ENCODE measurements at regions not wholly inside any gene's neighbourhood (a gene's known extent, or its start where the extent isn't known, plus 50 kb on each side); places are given as distances from the start of the nearest gene placed in this dataset.

- Mint-ChIP-seq H3K9me3 (no peaks in the 10 kb centered on the region), H3K27ac (no peak overlapping the region), H3K4me1 (ENCODE audit: low read depth) (no peaks in the 10 kb centered on the region), H3K27me3 (ENCODE audit: low read depth) (no peaks in the 10 kb centered on the region), H3K36me3 (ENCODE audit: low read depth) (no peaks in the 10 kb centered on the region), H3K4me3 (no peak overlapping the region)
These were observed 234.0 kb downstream of the EPHA4 start for GRCh38 chr2:221337957-221338685.

- Mint-ChIP-seq H3K4me1 (ENCODE audit: low read depth) (no peaks in the 10 kb centered on the region), H3K27ac (no peak overlapping the region), H3K27me3 (ENCODE audit: low read depth) (peaks cover 3% of the 10 kb centered on the region), H3K4me3 (no peak overlapping the region), H3K36me3 (ENCODE audit: low read depth) (no peaks in the 10 kb centered on the region), H3K9me3 (no peaks in the 10 kb centered on the region)
These were observed 229.7 kb downstream of the EPHA4 start for GRCh38 chr2:221342388-221342787.

- peaks cover 3% of the 10 kb centered on the region for H3K27me3 Mint-ChIP-seq (ENCODE audit: low read depth)
- no peak overlapping the region for H3K4me3 Mint-ChIP-seq
- no peaks in the 10 kb centered on the region for H3K4me1 Mint-ChIP-seq (ENCODE audit: low read depth)
- H3K27ac Mint-ChIP-seq = no peak overlapping the region
- H3K36me3 Mint-ChIP-seq (ENCODE audit: low read depth) = no peaks in the 10 kb centered on the region
- H3K9me3 Mint-ChIP-seq = no peaks in the 10 kb centered on the region
These were observed 228.6 kb downstream of the EPHA4 start for GRCh38 chr2:221343524-221343923.

DNA sequence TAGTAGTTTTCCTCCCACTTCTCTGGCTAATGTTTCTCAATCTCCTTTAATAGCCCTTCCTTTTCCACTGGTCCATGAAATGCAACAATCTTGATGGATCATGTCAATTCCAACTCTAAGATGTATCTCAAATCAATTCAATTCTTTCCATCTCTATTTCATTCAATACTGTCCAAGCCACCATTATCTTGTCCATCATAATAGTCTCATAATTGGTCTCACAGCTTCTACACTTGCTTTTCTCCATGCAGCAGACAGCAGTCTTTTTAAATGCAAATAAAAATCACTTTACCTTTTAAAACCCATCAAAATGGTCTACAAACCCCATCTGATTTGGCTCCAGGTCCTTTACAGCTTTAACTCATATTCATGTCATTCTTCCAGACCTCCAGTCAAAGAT is 226.6 kb downstream of the EPHA4 start:
- no peaks in the 10 kb centered on the region for H3K36me3 Mint-ChIP-seq (ENCODE audit: low read depth)
- no peaks in the 10 kb centered on the region for H3K9me3 Mint-ChIP-seq
- H3K4me3 Mint-ChIP-seq = no peak overlapping the region
- H3K27ac Mint-ChIP-seq = no peak overlapping the region
- H3K4me1 Mint-ChIP-seq (ENCODE audit: low read depth) = no peaks in the 10 kb centered on the region
- peaks cover 3% of the 10 kb centered on the region for H3K27me3 Mint-ChIP-seq (ENCODE audit: low read depth)

- Mint-ChIP-seq H3K9me3 (no peaks in the 10 kb centered on the region), H3K27ac (no peak overlapping the region), H3K4me1 (ENCODE audit: low read depth) (no peaks in the 10 kb centered on the region), H3K36me3 (ENCODE audit: low read depth) (no peaks in the 10 kb centered on the region), H3K4me3 (no peak overlapping the region), H3K27me3 (ENCODE audit: low read depth) (peaks cover 3% of the 10 kb centered on the region)
These were observed 225.7 kb downstream of the EPHA4 start for GRCh38 chr2:221346411-221346810.

DNA sequence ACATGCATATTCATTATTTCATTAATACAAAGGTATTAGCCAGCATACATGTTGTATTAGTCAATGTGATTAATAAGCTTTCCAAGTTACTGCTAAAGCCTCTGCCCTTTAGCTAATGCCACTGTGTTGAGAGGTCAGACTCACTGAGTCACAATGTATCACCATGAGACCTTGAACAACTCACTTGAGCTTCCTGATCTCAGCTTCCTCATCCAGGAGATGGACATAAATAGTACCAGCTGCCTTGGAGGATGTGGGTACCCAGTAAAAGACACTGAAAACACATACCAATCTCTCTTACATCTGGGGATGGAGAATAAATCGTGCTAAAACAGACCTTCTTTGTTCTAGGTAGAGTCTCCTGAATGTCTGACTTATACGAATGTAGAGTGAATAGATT is 224.6 kb downstream of the EPHA4 start:
- Mint-ChIP-seq H3K27me3 (ENCODE audit: low read depth) (peaks cover 3% of the 10 kb centered on the region), H3K4me3 (no peak overlapping the region)

GRCh38 chr2:221350616-221351015 is 221.5 kb downstream of the EPHA4 start:
- H3K9me3 Mint-ChIP-seq = no peaks in the 10 kb centered on the region
- H3K36me3 Mint-ChIP-seq (ENCODE audit: low read depth) = no peaks in the 10 kb centered on the region
- H3K4me1 Mint-ChIP-seq (ENCODE audit: low read depth) = no peaks in the 10 kb centered on the region
- H3K27ac Mint-ChIP-seq = no peak overlapping the region
- H3K4me3 Mint-ChIP-seq = no peak overlapping the region
- no peaks in the 10 kb centered on the region for H3K27me3 Mint-ChIP-seq (ENCODE audit: low read depth)

More for the DNA sequence above, 224.6 kb downstream of the EPHA4 start:
- Mint-ChIP-seq H3K27ac (no peak overlapping the region), H3K9me3 (no peaks in the 10 kb centered on the region), H3K36me3 (ENCODE audit: low read depth) (no peaks in the 10 kb centered on the region), H3K4me1 (ENCODE audit: low read depth) (no peaks in the 10 kb centered on the region)

- Mint-ChIP-seq H3K27ac (no peak overlapping the region), H3K27me3 (ENCODE audit: low read depth) (no peaks in the 10 kb centered on the region), H3K4me1 (ENCODE audit: low read depth) (no peaks in the 10 kb centered on the region), H3K9me3 (no peaks in the 10 kb centered on the region), H3K36me3 (ENCODE audit: low read depth) (no peaks in the 10 kb centered on the region), H3K4me3 (no peak overlapping the region)
These were observed 218.9 kb downstream of the EPHA4 start for GRCh38 chr2:221353201-221353600.

DNA sequence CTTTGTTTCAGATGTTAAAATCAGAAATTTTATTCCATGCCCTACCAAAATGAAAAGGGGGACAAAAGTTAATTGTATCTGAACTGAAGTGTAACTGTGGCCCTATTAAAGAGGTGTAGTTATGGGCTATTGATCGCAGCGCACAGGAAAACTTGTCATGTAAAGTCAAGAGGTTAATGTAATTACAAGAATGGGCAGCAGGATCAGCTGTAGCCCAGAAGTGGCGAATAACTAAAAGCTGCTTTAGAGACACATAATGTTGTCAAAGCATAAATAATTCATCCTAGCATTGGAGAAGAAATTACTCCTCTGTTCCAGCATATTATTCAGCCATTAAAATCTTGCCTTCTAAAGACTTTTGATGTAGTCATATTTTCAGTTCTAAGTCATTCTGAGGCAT is 211.8 kb downstream of the EPHA4 start:
- H3K36me3 Mint-ChIP-seq (ENCODE audit: low read depth) = no peaks in the 10 kb centered on the region

DNA sequence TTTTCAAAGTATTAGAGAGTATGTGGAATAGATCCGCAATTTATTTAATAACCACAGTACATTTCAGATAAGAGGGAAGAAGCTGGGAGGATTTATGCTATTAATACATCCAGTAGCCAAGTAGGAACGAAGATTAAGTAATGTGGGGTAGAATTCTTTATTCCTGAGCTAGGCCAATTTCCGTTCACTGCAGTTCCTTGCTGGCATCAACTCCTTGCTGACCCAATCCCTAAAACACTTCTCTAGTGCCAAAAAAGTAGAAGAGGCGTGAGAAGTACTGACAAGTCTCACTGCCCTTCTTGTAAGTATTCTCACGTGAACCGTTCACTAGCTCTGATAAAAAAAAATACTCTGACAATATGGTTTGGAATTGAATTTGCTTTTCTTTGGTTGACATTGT is 211.4 kb downstream of the EPHA4 start:
- H3K27me3 Mint-ChIP-seq (ENCODE audit: low read depth) = no peaks in the 10 kb centered on the region
- H3K4me1 Mint-ChIP-seq (ENCODE audit: low read depth) = no peaks in the 10 kb centered on the region
- H3K36me3 Mint-ChIP-seq (ENCODE audit: low read depth) = no peaks in the 10 kb centered on the region
- no peak overlapping the region for H3K27ac Mint-ChIP-seq
- H3K9me3 Mint-ChIP-seq = no peaks in the 10 kb centered on the region
- no peak overlapping the region for H3K4me3 Mint-ChIP-seq

More for the DNA sequence above, 211.8 kb downstream of the EPHA4 start:
- no peaks in the 10 kb centered on the region for H3K27me3 Mint-ChIP-seq (ENCODE audit: low read depth)
- H3K27ac Mint-ChIP-seq = no peak overlapping the region
- no peaks in the 10 kb centered on the region for H3K4me1 Mint-ChIP-seq (ENCODE audit: low read depth)
- H3K4me3 Mint-ChIP-seq = no peak overlapping the region
- no peaks in the 10 kb centered on the region for H3K9me3 Mint-ChIP-seq

GRCh38 chr2:221361633-221362032 is 210.5 kb downstream of the EPHA4 start:
- no peaks in the 10 kb centered on the region for H3K9me3 Mint-ChIP-seq
- no peak overlapping the region for H3K4me3 Mint-ChIP-seq
- H3K27me3 Mint-ChIP-seq (ENCODE audit: low read depth) = no peaks in the 10 kb centered on the region
- no peak overlapping the region for H3K27ac Mint-ChIP-seq
- H3K4me1 Mint-ChIP-seq (ENCODE audit: low read depth) = no peaks in the 10 kb centered on the region
- H3K36me3 Mint-ChIP-seq (ENCODE audit: low read depth) = no peaks in the 10 kb centered on the region

DNA sequence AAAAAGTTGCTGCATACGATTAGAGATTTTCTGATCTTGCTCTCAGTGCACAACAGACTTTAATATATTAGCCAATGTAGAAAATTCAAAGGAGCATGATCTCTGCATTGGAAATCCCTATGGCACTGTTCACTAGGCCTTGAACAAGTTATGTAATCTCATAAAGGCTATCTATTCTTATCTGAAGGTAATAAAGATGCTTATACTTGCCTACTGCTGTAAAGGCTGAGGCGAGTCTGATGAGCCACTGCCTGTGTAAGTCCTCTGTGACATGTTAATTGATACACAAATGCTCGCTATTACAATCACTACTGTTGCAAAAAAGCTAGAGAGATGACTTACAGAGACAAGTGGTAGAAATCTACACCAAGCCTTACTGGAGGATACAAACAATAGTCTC is 207.4 kb downstream of the EPHA4 start:
- Mint-ChIP-seq H3K27me3 (ENCODE audit: low read depth) (peaks cover 5% of the 10 kb centered on the region), H3K9me3 (no peaks in the 10 kb centered on the region), H3K36me3 (ENCODE audit: low read depth) (no peaks in the 10 kb centered on the region), H3K27ac (no peak overlapping the region), H3K4me1 (ENCODE audit: low read depth) (no peaks in the 10 kb centered on the region), H3K4me3 (no peak overlapping the region)

All from T-helper 1 cell treated with Interleukin-12 subunit alpha and Interleukin-12 subunit beta and Interleukin-4 antibody, amounts not matched to agents 30 μg/mL and 1 μg/mL, for 36 hours (primary cell).